Adrenal gland (tissue), 5 donors: ENCODE measurements at regions not wholly inside any gene's neighbourhood (a gene's known extent, or its start where the extent isn't known, plus 50 kb on each side); places are given as distances from the start of the nearest gene placed in this dataset.

ENCODE experiments used
- POLR2A ChIP-seq, 2 donors: fragments of 450-650 bp; IDR thresholded peaks; one replicate each; pipeline ENCODE4 v1.6.1; 2017; ENCODE audit warnings: antibody characterized with exemption in 2 of 2, mild to moderate bottlenecking in 2 of 2, moderate library complexity in 1 of 2
- TF ChIP-seq, protein P1 (sequence below), 6 experiments: fragments of 450-650 bp in 4 of 6; fragments of 200-600 bp in 2 of 6; sonication (generic) in 1 of 6; IDR thresholded peaks; 1 replicate in 5 of 6; 2 replicates in 1 of 6; pipeline versions ENCODE4 v1.5.1 to v1.8.0; 2016 to 2021; ENCODE audit warnings: antibody characterized with exemption in 6 of 6, mild to moderate bottlenecking in 2 of 6, moderate library complexity in 1 of 6
- donor health status: DM: no; HTN: no; CAD: no.

DNA sequence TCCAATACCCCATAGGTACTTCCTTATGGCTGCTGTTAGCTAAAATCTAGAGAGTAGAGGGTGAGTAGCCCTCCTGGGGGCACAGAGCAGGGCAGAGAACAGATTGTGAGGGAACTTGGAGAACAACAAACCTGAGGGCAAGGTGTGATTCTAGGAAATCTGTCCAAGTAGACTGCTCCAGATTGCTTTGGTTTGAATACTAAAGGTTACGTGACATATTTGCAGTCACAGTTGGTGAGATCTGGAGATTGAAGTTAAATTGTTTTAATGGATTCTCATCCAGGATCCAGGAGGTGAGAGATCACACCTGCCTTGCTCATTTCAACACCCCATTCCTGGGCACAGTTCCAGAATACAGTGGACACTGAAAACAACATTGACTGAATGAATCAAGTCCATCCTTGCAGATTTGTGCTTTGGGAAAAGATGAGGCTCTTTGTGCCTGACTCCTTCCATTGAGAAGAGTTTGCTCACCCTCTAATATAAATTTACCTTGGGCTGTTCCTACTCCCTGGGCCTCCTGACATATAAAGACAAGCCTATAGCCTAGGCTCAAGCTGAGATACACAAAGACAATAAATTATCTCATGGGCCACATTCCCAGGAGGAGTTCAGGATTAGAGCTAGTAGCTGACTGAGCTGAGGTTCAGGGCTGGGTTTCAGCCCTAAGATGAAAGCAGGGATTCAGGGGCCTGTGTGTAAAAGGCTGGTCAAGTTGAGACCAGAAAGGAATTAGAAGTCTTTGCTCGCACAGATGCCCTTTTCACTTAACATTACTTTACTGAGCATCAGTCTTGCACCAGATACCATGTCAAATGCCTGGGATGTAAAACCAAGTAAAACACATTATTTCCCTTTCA is 400.9 kb upstream of the MCTP2 start:
- TF ChIP-seq, protein P1, sequence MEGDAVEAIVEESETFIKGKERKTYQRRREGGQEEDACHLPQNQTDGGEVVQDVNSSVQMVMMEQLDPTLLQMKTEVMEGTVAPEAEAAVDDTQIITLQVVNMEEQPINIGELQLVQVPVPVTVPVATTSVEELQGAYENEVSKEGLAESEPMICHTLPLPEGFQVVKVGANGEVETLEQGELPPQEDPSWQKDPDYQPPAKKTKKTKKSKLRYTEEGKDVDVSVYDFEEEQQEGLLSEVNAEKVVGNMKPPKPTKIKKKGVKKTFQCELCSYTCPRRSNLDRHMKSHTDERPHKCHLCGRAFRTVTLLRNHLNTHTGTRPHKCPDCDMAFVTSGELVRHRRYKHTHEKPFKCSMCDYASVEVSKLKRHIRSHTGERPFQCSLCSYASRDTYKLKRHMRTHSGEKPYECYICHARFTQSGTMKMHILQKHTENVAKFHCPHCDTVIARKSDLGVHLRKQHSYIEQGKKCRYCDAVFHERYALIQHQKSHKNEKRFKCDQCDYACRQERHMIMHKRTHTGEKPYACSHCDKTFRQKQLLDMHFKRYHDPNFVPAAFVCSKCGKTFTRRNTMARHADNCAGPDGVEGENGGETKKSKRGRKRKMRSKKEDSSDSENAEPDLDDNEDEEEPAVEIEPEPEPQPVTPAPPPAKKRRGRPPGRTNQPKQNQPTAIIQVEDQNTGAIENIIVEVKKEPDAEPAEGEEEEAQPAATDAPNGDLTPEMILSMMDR (IDR thresholded peaks at IDR 0.05), result no peak
- no peak for TF ChIP-seq POLR2A (IDR thresholded peaks at IDR 0.05)
